ENCODE measurements at regions not wholly inside any gene's neighbourhood (a gene's known extent, or its start where the extent isn't known, plus 50 kb on each side); places are given as distances from the start of the nearest gene placed in this dataset.

GRCh38 chr11:127054153-127054552, 53.6 kb upstream of the KIRREL3 start:
- TF ChIP-seq FOS (IDR thresholded peaks at IDR 0.05; ENCODE audit: low read depth, low read length) = no peak
- no peak for TF ChIP-seq RFX5 (IDR thresholded peaks at IDR 0.05; ENCODE audit: low read depth, low read length)
- no peak for TF ChIP-seq USF2 (IDR thresholded peaks at IDR 0.05; ENCODE audit: low read depth, low read length)
- TF ChIP-seq POLR2A (IDR thresholded peaks at IDR 0.05; ENCODE audit: low read depth, low read length) = no peak
- no peak for TF ChIP-seq CTCF (conservative IDR thresholded peaks at IDR 0.05; ENCODE audit: low read depth, low read length)
- TF ChIP-seq RAD21 (IDR thresholded peaks at IDR 0.05; ENCODE audit: low read length) = no peak
- TF ChIP-seq MXI1 (IDR thresholded peaks at IDR 0.05; ENCODE audit: borderline replicate concordance, low read depth, low read length) = no peak
- no peak for TF ChIP-seq RCOR1 (IDR thresholded peaks at IDR 0.05; ENCODE audit: insufficient replicate concordance, low read length)
- no peak for TF ChIP-seq SMC3 (IDR thresholded peaks at IDR 0.05; ENCODE audit: low read depth, low read length)
- TF ChIP-seq CEBPB (IDR thresholded peaks at IDR 0.05; ENCODE audit: low read depth, low read length) = no peak
- no peak for TF ChIP-seq BHLHE40 (IDR thresholded peaks at IDR 0.05; ENCODE audit: low read depth, low read length)
